HCT116 (cell line): ENCODE measurements at regions not wholly inside any gene's neighbourhood (a gene's known extent, or its start where the extent isn't known, plus 50 kb on each side); places are given as distances from the start of the nearest gene placed in this dataset.

Source experiments
- CTCF ChIP-seq, 3 experiments: fragments of 200-600 bp in 1 of 3; sonication (generic) in 1 of 3; IDR thresholded peaks in 2 of 3; conservative IDR thresholded peaks in 1 of 3; 2 replicates each; pipeline ENCODE4 v1.5.1; 2012 to 2017; ENCODE audit warnings: low read depth in 2 of 3, low read length in 2 of 3, antibody characterized with exemption in 1 of 3, borderline replicate concordance in 1 of 3, control low read depth in 1 of 3, mild to moderate bottlenecking in 1 of 3, mixed read lengths in 1 of 3, mixed run types in 1 of 3, moderate library complexity in 1 of 3; ENCODE audit not compliant: insufficient read depth in 1 of 3
- EZH2phosphoT487 ChIP-seq: fragments of 200-600 bp; IDR thresholded peaks from 2 replicates; pipeline ENCODE4 v1.6.1; 2018; ENCODE audit warnings: antibody characterized with exemption, borderline replicate concordance
- FOSL1 ChIP-seq: IDR thresholded peaks from 2 replicates; pipeline ENCODE4 v1.6.1; 2012; ENCODE audit warnings: low read depth
- JUND ChIP-seq: IDR thresholded peaks from 2 replicates; pipeline ENCODE4 v1.6.1; 2012
- POLR2A ChIP-seq: IDR thresholded peaks from 2 replicates; pipeline ENCODE4 v1.7.0; 2011; ENCODE audit warnings: borderline replicate concordance; ENCODE audit not compliant: insufficient read depth, insufficient read length; ENCODE audit errors: extremely low read depth
- RAD21 ChIP-seq: IDR thresholded peaks from 2 replicates; pipeline ENCODE4 v1.6.1; 2012; ENCODE audit warnings: low read depth, mild to moderate bottlenecking
- ZFX ChIP-seq: fragments of 450-650 bp; IDR thresholded peaks from 2 replicates; pipeline ENCODE4 v1.6.1; 2017
- TF ChIP-seq, protein P1 (sequence below): IDR thresholded peaks from 2 replicates; pipeline ENCODE4 v1.6.1; 2012; ENCODE audit warnings: low read depth
- TF ChIP-seq, protein P2 (sequence below): IDR thresholded peaks from 2 replicates; pipeline ENCODE4 v1.6.1; 2011; ENCODE audit warnings: mild to moderate bottlenecking, low read length, moderate library complexity; ENCODE audit not compliant: insufficient replicate concordance; ENCODE audit errors: extremely low read depth

GRCh38 chr11:130796828-130797227, 119.5 kb downstream of the SNX19 start:
- TF ChIP-seq CTCF (IDR thresholded peaks at IDR 0.05 in 2 of 3, conservative IDR thresholded peaks at IDR 0.05 in 1 of 3; ENCODE audit: borderline replicate concordance in 1 of 3, insufficient read depth in 1 of 3, low read depth in 2 of 3, low read length in 2 of 3), result no peak
- TF ChIP-seq, protein P1, sequence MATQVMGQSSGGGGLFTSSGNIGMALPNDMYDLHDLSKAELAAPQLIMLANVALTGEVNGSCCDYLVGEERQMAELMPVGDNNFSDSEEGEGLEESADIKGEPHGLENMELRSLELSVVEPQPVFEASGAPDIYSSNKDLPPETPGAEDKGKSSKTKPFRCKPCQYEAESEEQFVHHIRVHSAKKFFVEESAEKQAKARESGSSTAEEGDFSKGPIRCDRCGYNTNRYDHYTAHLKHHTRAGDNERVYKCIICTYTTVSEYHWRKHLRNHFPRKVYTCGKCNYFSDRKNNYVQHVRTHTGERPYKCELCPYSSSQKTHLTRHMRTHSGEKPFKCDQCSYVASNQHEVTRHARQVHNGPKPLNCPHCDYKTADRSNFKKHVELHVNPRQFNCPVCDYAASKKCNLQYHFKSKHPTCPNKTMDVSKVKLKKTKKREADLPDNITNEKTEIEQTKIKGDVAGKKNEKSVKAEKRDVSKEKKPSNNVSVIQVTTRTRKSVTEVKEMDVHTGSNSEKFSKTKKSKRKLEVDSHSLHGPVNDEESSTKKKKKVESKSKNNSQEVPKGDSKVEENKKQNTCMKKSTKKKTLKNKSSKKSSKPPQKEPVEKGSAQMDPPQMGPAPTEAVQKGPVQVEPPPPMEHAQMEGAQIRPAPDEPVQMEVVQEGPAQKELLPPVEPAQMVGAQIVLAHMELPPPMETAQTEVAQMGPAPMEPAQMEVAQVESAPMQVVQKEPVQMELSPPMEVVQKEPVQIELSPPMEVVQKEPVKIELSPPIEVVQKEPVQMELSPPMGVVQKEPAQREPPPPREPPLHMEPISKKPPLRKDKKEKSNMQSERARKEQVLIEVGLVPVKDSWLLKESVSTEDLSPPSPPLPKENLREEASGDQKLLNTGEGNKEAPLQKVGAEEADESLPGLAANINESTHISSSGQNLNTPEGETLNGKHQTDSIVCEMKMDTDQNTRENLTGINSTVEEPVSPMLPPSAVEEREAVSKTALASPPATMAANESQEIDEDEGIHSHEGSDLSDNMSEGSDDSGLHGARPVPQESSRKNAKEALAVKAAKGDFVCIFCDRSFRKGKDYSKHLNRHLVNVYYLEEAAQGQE, result no peak
- TF ChIP-seq JUND, result no peak
- no peak for TF ChIP-seq POLR2A
- TF ChIP-seq, protein P2, sequence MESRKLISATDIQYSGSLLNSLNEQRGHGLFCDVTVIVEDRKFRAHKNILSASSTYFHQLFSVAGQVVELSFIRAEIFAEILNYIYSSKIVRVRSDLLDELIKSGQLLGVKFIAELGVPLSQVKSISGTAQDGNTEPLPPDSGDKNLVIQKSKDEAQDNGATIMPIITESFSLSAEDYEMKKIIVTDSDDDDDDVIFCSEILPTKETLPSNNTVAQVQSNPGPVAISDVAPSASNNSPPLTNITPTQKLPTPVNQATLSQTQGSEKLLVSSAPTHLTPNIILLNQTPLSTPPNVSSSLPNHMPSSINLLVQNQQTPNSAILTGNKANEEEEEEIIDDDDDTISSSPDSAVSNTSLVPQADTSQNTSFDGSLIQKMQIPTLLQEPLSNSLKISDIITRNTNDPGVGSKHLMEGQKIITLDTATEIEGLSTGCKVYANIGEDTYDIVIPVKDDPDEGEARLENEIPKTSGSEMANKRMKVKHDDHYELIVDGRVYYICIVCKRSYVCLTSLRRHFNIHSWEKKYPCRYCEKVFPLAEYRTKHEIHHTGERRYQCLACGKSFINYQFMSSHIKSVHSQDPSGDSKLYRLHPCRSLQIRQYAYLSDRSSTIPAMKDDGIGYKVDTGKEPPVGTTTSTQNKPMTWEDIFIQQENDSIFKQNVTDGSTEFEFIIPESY, result no peak
- TF ChIP-seq EZH2phosphoT487, result no peak
- TF ChIP-seq ZFX, result no peak
- TF ChIP-seq RAD21, result no peak
- no peak for TF ChIP-seq FOSL1
